ENCODE measurements at regions not wholly inside any gene's neighbourhood (a gene's known extent, or its start where the extent isn't known, plus 50 kb on each side); places are given as distances from the start of the nearest gene placed in this dataset.

DNA sequence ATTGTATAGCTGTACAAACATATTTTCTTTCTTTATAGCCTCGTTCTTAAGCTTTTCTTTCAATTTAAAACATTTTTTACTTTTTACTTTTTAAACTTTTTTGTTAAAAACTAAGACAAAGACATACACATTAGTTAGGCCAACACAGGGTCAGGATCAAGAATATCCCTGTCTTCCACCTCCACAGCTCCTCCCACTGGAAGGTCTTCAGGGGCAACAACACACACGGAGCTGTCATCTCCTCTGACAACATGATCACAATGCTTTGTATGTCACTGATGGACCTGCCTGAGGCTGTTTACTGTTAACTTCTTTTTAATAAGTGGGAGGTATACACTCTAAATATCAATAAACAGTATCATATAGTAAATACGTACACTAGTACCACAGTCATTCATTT lies 191.3 kb downstream of the SYT10 start:
- TF ChIP-seq POLR2A (IDR thresholded peaks at IDR 0.05) (no peak), CTCF (IDR thresholded peaks at IDR 0.05 in 4 of 5, conservative IDR thresholded peaks at IDR 0.05 in 1 of 5) (no peak)

All from gastrocnemius medialis (tissue), 4 donors.